GM18858 (cell line): ENCODE measurements at regions not wholly inside any gene's neighbourhood (a gene's known extent, or its start where the extent isn't known, plus 50 kb on each side); places are given as distances from the start of the nearest gene placed in this dataset.
"Not testable (repeated sequence)": the region's sequence is repeated elsewhere in the genome, so short reads cannot be mapped to it uniquely, and the experiment has no call there.

Experiments used
- ATAC-seq: cut with Tn5 transposase; IDR thresholded peaks from one replicate; pipeline ENCODE4 v1.9.1; 2021; ENCODE audit not compliant: unreplicated experiment

DNA sequence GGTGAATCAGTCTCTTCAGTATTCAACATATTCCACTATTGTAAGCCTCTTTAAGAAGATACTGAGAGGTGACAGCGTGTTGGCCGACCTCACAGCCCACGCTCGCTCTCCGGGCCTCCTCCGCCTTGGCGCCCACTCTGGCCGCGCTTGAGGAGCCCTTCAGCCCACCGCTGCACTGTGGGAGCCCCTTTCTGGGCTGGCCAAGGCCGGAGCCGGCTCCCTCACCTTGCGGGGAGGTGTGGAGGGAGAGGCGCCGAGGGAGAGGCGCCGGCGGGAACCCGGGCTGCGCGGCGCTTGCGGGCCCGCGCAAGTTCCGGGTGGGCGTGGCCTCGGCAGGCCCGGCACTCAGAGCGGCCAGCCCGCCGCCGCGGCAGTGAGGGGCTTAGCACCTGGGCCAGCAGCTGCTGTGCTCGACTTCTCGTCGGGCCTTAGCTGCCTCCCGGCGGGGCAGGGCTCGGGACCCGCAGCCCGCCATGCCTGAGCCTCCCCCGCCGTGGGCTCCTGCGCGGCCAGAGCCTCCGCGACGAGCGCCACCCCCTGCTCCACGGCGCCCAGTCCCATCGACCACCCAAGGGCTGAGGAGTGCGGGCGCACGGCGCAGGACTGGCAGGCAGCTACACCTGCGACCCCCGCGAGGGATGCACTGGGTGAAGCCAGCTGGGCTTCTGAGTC is 306.4 kb downstream of the SEMA3D start:
- not testable (repeated sequence) for ATAC-seq

DNA sequence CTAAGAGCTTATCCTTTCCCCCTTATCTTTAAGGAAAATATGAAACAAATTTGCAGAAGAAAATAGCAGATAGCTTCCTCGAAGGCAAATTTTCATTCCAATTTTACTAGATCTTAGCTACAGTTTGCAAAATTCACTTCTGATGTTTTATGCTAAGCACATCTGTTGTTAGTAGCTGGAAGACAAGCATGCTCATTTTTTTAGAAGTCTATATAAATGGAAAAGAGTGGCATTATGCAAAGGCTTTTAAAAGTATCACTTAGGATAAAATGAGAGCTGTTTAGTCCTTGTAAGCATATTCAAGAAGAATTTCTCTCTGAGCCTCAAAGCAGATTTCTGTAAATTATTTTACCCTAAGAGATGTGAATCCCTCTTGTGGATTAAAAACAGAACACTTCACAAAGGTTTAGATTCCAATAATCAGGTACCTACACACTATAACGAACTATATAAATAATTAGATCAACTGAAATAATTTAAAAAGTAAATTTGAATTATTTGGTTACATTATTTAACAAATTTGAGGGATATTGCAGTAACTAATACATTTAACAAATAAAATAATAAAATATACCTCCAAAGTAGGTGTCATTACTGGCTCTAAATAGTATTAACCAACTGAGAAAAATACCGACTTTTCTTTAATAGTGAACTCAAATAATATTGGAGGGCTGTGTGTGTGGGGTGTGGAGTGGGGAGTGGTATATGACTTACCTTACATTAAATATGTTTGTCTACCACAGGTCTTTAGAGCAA is 307.1 kb downstream of the SEMA3D start:
- no peak for ATAC-seq

GRCh38 chr7:84877943-84878570 is 308.8 kb downstream of the SEMA3D start:
- ATAC-seq, result no peak

DNA sequence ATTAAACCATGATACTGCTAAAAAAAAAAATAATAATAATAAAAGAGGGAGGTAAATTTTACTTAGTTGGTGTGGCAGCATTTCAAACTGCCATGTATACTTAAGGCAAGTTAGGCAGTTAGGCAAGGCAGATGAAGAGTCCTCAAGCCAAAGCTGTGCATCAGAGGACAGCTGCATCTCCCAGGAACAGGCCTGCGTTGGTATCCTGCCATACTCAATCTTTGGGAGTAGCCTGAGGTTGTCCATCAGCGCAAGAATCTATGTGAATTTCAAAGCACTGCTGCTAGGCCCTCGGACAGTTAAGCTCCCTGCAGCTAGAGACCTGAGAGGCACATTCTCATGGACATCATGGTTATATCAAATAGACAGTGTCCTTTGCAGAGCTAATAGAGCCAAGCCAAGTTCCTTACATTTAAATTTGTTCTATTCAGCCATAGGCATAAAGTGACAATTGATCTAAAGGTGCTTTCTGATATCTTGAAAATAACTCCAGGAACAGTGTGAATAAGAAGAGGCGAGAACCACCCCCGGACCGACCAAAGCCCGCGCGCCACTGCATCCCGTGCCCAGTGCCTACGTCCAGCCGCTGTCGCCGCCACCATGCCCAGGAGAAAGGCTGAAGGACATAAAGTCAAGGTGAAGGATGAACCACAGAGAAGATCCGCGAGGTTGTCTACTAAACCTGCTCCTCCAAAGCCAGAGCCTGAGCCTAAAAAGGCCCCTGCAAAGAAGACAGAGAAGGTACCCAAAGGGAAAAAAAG is 310.6 kb downstream of the SEMA3D start:
- no peak for ATAC-seq

- no peak for ATAC-seq
Measured at GRCh38 chr7:84865560-84865959, 321.3 kb downstream of the SEMA3D start.

DNA sequence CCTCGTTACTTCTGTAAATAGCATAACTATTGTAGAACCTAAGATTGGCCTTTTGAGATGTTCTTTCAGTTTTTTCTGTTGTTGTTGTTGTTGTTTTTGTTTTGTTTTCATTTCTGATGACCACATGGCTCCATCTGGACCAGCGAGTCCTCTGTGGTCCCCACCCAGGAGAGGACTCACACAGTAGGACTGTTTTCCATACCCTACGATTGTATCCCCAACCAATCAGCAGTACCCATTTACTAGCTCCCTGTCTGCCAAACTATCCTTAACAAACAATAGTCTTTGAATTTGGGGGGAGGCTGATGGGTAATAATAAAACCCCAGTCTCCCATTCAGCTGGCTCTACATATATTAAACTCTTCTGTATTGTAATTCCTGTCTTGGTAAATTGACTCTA is 329.5 kb downstream of the SEMA3D start:
- ATAC-seq, result no peak

GRCh38 chr7:84855758-84856157 is 331.1 kb downstream of the SEMA3D start:
- no peak for ATAC-seq

GRCh38 chr7:84848974-84849372 is 337.9 kb downstream of the SEMA3D start:
- not testable (repeated sequence) for ATAC-seq

DNA sequence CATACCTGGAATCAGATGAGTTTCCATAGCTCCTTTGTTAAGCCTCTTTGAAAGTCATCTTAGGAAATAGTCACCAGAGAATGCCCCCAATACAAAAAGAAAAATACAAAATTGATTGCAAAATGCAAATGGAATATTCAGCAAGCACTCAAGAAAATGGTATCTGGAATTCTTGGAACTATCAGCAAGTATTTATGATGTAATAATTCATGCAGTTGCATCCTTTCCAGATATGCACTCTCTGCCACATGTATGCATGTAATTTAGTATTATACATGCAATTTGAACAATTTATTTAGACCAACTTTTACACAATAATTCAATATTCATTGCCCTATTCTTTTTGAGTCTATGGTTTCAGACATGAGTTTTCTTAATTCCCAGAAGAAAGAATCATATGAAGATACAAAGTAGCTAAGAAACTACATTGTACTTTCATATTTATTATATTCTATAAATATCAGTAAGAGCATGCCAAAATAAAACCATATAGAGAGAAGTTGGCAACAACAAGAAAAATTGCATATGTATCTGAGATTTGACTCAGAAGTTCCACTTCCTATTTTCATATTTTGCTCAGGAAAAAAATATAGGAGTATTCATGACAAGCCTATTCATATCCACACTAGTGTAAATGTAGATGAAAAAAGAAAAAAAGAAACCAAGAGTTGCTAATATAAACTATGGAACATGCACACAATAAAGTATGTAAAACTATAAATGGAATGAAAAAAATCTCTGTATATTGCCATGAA is 338.5 kb downstream of the SEMA3D start:
- no peak for ATAC-seq

GRCh38 chr7:84847790-84848189 is 339.1 kb downstream of the SEMA3D start:
- ATAC-seq, result no peak

GRCh38 chr7:84847038-84847437 is 339.8 kb downstream of the SEMA3D start:
- no peak for ATAC-seq

- ATAC-seq, result no peak
Measured at GRCh38 chr7:84845971-84846370, 340.9 kb downstream of the SEMA3D start.

GRCh38 chr7:84844771-84845170 is 342.1 kb downstream of the SEMA3D start:
- ATAC-seq, result no peak

DNA sequence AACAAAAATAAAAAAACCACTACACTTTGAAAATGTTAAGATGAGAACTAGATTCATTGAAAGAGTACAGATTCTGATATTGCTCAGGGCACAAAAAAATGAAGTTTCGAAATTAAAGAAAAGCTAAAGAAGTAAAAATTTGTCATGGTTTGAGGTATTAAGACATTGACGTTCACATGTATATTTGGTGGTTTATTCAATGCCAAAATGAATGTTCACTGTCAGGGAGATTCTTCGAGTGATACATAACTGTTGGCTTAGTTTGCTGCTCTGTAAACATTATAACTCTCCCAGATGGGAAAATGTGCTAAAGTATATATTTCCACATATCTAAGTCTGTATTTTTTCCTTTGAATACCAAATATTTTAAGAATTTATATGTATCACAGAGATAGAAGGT is 345.0 kb downstream of the SEMA3D start:
- ATAC-seq, result no peak

DNA sequence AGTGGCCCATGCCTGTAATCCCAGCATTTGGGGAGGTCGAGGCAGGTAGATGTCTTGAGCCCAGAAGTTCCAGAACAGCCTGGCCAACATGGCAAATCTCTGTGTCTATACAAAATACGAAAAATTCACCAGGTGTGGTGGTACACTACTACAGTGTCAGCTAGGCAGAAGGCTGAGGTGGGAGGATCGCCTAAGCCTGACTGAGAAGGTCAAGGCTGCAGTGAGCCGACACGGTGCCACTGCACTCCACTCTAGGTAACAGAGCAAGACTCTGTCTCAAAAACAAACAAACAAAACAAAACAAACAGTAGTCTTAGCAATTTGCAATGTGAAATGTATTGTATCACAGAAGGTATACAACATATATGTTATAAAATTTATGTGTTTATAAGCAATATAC is 348.0 kb downstream of the SEMA3D start:
- no peak for ATAC-seq

DNA sequence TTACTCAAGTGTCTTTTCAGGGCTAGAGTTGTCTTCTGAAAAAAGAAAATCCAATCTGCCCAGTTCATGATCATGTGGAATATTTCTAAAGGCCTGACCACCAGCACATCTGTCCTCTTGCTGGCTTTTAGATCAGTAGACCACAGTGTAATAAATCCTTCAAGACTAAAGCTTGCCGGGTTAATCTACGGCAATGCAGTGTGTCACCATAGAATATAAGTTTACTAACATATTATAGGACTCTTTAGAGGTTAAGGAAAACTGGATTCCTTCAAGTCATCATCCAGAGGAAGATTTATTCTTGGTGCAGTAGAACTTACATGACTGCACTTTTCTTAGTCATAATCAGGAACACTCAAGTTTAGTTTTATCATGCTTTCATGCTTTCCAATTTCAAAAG is 349.5 kb downstream of the SEMA3D start:
- ATAC-seq, result no peak

GRCh38 chr7:84829719-84830118 is 357.1 kb downstream of the SEMA3D start:
- ATAC-seq, result no peak

DNA sequence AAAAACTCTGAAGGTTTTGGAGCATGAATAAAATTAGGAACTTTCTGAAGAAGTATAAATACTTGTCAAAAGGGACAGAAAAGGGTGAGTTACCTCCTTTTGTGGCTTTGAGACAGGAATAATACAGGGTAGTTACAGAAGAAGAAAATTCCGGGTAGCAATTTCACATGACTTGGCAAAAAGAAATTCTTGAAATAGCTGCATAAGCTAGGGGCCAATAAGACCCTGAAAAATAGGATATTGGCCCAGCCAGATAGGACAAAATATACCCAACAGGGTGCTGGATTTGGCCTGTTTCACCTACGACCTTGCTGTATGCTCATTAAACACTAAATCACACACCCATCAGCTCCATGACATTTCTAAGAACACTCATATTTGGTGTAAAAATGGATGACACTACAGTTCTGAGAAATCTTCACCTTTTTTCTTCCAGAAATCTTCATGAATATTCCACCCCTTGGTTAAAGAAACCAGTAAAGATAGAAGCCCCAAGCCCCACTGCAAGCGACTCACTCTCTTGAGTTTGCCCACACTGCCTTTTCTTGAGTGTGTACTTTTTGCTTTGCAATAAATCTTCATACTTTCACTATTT is 362.7 kb downstream of the SEMA3D start:
- ATAC-seq, result no peak

DNA sequence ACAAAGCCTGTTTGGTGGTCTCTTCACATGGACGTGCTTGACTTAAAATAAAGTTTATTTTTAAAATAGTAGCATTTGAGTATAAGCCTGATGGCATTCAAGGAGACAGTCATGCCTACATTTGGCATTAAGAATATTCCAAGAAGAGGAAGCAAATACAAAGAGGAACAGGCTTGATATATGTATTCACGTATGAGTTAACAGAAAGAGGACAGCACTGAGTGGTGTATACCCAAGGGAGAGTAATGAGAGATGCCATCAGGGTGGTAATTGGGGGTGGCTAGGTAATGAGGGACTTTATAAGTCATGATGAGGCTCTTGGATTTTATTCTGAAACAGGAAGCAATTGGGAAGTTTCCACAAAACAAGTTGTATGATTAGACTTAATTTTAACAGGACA is 363.3 kb downstream of the SEMA3D start:
- ATAC-seq, result no peak

- no peak for ATAC-seq
Measured at GRCh38 chr7:84822941-84823510, 363.8 kb downstream of the SEMA3D start.
